ENCODE measurements at regions not wholly inside any gene's neighbourhood (a gene's known extent, or its start where the extent isn't known, plus 50 kb on each side); places are given as distances from the start of the nearest gene placed in this dataset.

DNA sequence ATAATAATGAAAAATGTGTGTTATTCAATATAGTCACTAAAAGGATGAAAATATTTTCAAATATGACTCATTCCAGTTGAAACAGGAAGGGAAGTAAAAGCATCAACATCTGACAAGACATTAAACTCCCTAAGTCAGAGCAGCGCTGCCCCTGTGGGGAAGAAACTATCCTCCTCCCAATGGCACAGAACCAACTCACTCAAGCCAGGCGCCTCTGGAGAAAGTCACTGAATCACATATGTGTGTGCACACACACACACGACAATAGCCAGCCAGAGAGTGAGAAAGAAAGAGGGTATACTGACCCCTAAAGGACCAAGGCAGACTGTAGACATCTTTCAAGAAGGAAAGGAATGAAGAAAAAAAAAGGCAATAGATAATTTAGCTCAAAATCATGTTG is 126.9 kb downstream of the SETD4 start:
- DNase-seq = peak; percentile 98

DNA sequence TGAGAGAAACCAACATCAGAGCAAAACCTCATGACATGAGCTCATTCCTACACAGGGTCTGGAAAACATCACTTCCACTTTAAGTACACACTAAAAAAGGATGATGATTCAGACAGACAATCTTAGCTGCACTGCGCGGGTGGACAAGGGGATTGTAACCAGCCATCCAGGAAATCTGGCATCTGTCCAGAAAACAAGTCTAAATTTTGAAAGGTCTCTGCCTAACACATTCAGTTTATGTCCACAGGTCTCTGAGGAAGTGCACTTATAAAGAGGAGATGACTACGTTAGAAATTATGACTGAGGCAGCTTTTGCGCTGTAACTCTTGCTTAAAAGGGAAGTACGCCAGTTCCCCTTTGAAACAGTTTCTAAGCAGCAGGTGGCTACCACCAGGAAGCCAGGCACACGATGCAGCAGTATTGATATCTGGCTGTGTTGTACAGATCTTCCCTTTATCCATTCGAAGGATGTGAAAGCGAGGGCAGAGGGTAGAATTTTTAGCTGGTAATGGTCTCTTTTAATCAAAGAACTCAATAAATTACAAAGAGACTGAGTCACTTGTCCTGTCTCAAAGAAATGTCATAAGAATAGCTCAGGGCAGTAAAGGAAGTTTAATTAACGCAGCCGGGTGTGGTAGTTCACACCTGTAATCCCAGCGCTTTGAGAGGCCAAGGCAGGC is 128.0 kb downstream of the SETD4 start:
- peak; percentile 91 for DNase-seq

- no peak for DNase-seq
Measured at GRCh38 chr21:35929901-35930300, 130.4 kb downstream of the SETD4 start.

- DNase-seq = no peak
Measured at GRCh38 chr21:35927262-35927661, 133.1 kb downstream of the SETD4 start.

DNA sequence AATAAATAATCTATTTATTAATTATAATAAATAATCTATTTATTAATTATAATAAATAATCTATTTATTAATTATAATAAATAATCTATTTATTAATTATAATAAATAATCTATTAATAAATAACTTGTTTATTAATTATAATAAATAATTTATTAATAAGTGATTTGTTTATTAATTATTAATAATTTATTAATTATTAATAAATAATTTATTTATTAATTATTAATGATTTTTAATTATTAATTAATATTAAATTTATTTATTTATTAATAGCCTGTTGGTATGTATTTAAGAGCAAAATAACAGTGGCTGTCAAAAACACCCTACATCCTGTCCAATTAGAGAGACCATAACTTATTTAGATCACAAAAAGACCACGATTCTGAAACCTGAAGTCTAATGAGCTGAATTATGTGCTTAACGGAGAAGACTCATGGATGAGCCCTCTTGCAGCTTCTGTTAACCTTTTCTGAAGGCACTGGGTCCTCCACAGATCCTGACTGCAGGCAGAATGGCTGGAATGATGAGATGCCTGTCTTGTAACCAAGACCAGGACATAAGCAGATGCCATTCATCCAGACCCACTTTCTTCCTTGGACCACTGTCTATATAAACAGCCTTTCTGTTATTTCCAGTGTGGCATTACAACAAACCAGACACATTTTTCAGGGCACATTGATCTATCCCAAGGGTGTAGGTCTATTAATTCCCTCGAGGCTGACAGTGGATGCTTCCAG is 134.2 kb downstream of the SETD4 start:
- DNase-seq = no peak

GRCh38 chr21:35925497-35925896 is 134.8 kb downstream of the SETD4 start:
- DNase-seq = peak; percentile 32

DNA sequence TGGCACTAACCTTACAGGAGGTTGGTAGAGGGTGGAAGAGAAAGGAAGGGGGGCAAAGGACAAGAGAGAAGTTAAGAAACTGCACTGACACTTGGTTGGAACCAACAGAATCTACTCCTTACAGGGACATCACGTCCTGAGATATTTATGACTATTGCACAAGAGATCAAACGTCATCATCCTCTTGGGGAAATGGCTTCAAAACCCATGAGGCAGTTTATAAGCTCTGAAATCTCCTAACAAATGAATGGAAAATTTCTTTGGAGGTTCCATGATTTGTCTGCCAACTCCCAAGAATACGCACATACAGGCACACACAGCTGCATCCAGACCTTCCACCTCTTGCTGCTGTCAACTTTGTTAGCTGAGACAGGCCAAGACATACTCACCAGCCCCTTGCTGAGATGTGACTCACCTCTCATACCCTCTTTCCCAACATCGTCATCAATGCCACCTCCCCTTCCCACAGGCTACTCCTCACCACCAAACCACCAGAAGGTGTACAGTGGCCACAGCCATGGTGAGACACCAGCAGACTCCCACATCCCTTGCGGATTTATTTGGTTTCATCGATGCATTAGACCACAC is 135.5 kb downstream of the SETD4 start:
- DNase-seq = peak; percentile 88

- no peak for DNase-seq
Measured at GRCh38 chr21:35923971-35924370, 136.4 kb downstream of the SETD4 start.

DNA sequence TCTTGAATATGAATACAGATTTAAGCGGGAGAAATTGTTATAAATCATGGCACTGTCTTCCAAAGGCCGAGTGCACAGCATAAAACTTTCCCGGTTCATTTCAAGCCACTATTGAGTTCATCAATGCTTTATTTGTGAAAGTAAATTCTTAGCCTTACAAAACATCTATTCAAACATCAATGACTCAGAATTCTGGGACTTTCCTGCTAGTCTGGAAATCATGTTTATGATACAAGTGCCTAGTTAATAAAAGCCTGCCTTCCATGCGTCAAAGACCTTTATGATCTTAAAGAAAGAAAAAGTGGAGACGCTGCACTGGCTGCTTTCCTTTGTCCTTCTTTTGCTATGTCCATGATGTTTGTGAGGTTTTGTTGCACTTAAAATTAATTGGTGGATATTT is 137.7 kb downstream of the SETD4 start:
- DNase-seq = peak; percentile 25

DNA sequence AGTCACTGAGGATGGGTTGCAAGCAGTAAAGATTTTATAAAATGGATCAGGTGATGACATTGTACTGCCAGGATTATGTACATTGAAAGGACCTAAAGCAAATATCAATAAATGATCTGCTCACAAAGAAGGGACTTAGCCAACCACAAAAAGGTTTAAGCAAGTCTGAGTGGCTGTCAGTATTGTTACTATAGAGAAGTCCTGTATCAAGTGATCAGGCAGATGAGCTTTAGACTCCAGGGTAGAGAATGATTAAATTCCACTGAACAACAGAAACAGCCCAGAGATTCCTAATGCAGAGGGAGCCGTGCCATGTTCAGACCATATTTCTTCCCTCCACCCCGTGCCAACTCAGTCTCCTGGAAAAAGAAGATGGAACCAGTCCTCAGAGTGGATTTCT is 138.9 kb downstream of the SETD4 start:
- no peak for DNase-seq

DNA sequence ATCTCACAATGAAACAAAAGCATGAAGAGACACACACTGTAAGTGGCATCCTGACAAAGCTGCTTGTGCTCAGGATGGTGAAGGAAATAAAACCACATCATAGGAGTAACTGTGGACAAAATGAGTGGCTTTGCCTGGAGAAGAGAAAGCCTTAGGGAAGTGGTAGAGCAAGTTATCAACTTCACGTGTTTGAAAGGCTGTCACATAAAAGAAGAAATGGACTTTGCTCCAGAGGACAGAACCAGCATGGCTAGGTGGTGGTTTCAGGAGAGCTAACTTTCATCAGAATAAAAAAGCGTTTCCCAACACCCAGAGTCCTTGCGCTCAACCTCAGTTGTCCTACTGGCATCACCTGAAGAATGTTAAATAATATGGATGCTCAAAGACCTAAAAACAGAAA is 139.9 kb downstream of the SETD4 start:
- no peak for DNase-seq

GRCh38 chr21:35915030-35915429 is 145.3 kb downstream of the SETD4 start:
- no peak for DNase-seq

DNA sequence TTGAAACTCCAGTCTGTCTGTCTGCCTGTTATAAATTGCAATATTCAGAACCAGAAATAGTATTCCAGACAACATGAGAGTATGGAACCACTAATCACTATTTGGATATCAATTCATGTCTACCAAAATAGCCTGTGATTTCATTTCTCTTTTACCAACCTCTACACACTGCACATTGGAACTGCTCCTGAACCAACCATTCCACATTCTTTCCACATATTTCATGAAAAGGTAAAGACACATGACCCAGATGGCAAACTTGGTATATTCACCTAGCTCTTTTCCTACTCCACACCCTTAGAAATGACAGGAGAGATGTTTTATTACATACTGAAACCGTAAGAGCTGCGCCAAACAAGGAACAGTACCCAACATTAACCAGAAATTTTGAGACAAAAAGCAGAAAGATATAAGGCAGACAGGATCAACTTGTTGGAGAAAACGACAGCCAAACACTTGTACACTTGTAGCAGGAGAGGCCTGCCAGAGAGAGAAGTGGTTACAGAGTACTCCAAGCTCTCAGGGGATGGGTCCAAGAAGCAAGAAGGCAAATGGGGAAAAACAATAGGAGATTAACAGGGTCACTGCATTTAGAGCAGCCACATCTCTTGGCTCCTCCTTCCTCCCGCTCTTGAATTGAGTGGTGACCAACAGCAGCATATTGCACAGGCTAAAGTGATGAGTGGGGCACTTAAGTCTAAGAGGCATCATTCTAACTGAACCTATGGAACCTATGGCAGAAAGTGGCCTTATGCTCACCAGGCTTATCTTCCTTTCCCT is 148.7 kb downstream of the SETD4 start:
- no peak for DNase-seq

GRCh38 chr21:35909456-35910223 is 150.7 kb downstream of the SETD4 start:
- peak; percentile 90 for DNase-seq

DNA sequence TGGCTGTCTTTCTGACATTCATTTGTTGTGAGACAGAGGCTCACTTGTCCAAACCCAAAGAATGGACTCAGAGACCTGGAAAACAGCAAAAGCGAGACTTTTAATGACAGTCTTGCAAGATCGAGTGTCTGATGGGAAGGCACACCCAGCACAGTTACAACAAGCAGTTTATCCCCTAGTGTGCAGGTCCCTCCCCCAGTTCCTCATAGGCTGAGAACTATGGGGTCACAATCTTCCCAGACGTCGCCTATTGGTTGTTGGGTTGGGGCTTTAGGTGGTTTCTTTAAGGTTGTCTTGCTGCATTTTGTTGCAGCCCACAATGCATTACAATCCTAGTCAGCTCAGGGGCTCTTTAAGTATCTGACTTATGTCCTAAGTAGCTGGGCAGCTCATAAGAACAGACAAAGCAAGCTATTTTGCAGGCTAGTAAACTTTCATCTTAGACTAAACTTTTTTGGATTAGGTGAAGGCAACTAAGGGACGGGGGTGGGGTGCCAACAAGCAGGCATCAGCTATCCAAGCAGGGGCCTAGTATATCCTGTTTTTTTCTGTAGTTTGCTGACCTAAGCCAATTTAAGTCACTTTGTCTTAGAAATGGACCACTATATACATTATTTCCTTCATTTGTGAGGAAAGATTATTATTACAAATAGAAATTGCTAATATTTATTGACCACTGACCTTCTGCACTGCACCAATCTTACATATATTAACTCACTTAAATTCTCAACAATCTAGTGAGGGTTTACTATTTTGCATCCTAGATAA is 151.8 kb downstream of the SETD4 start:
- no peak for DNase-seq

- DNase-seq = no peak
Measured at GRCh38 chr21:35906586-35906985, 153.7 kb downstream of the SETD4 start.

- DNase-seq = no peak
Measured at GRCh38 chr21:35905963-35906345, 154.4 kb downstream of the SETD4 start.

DNA sequence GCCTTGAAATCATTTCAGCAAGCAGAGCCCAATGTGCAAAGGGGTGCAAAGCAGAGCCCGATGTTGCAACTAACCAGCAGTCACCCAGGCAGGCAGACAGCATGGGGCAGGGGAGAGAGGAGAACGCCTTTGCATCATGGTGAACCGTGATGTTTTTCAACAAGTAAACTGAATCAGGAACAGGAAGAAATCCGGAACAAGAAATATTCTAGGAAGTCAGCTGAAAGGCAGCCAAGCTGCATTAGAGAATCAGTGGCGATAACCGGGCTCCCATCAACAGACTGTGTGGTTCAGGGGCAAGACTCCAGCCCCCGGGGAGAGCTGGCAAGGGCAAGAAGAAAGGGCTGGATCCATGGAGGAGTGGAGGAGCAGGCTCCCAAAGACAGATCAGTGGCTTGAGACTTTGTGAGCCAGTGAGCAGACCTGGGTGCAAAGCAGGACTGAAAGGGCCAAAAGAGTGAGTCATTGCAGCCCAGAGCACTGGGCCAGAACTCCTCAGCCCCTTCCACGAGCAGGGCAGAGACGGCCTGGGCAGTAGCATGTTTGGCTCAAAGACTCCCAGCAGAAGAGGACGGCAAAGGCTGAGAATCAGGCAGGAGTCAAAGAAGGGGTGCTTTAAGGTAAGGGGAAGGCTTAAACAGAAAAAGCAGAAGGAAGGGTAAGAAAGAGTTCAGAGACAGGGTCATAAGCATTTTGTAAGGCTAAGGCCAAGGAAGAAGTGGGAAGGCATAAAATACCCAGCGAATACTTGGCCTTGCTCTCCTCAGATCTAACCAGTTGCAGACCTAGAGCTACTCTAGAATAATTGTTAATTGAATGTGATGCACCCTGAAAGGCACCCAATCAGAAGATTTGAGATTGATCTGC is 155.0 kb downstream of the SETD4 start:
- DNase-seq = no peak

- DNase-seq = no peak
Measured at GRCh38 chr21:35900539-35900938, 159.8 kb downstream of the SETD4 start.

GRCh38 chr21:35896060-35896459 is 164.3 kb downstream of the SETD4 start:
- DNase-seq = no peak

- DNase-seq = no peak
Measured at GRCh38 chr21:35895598-35895997, 164.7 kb downstream of the SETD4 start.
